Astrocyte (in vitro differentiated cells and primary cell): ENCODE measurements at regions not wholly inside any gene's neighbourhood (a gene's known extent, or its start where the extent isn't known, plus 50 kb on each side); places are given as distances from the start of the nearest gene placed in this dataset.

ENCODE experiments used
- CTCF ChIP-seq: IDR thresholded peaks from 2 replicates; pipeline ENCODE4 v1.5.1; 2011; ENCODE audit warnings: low read depth, mild to moderate bottlenecking, inconsistent platforms, low read length, moderate library complexity; ENCODE audit not compliant: insufficient read depth
- EZH2 ChIP-seq: IDR thresholded peaks from 2 replicates; pipeline ENCODE4 v1.6.1; 2012; ENCODE audit warnings: mild to moderate bottlenecking, low read length, inconsistent platforms; ENCODE audit not compliant: insufficient read depth

DNA sequence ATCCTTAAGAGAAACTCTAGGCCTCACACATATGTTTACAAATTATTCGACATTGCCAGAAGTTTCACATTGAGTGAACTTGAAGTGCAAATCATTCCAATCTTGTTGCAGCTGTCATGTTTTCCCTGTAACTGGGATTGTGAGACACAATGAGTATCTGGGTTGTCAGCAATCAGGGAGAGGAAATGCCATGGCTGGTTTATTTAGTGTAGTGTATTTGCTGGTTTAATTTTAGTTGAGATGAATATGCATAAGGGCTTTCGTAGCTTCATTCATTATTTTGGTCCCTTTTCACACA is 54.2 kb upstream of the USP1 start:
- TF ChIP-seq CTCF (no peak), EZH2 (no peak)
